Large intestine (tissue), 3 donors: ENCODE measurements at regions not wholly inside any gene's neighbourhood (a gene's known extent, or its start where the extent isn't known, plus 50 kb on each side); places are given as distances from the start of the nearest gene placed in this dataset.
A peak's percentile ranks its signal among the peaks of the same experiment; 100 is the strongest.

Source experiments
- DNase-seq, 2 donors: peaks; one replicate each; pipeline versions ENCODE4 v3.0.0 to v3.0.0-alpha.2; 2013
- H3K27ac ChIP-seq: one replicate; pipeline ENCODE4 v1.5.1; 2013; ENCODE audit warnings: low read length
- H3K27me3 ChIP-seq: 2 replicates; pipeline ENCODE4 v1.6.1; 2013; ENCODE audit warnings: low read length; ENCODE audit not compliant: control insufficient read depth, insufficient read depth
- H3K36me3 ChIP-seq: 2 replicates; pipeline ENCODE4 v1.6.1; 2013; ENCODE audit warnings: low read length; ENCODE audit not compliant: control insufficient read depth, insufficient read depth
- H3K4me1 ChIP-seq: one replicate; pipeline ENCODE4 v1.6.1; 2013; ENCODE audit warnings: low read length; ENCODE audit not compliant: control insufficient read depth, insufficient read depth
- H3K4me3 ChIP-seq: one replicate; pipeline ENCODE4 v1.5.1; 2013; ENCODE audit warnings: low read length
- H3K9me3 ChIP-seq: one replicate; pipeline ENCODE4 v1.6.1; 2013; ENCODE audit warnings: mild to moderate bottlenecking, low read depth, low read length, moderate library complexity; ENCODE audit not compliant: control insufficient read depth
- WGBS: methylation state at CpG from one replicate; pipeline ENCODE4 v1.1.5; 2013; ENCODE audit warnings: low lambda C conversion rate; ENCODE audit not compliant: insufficient coverage; 5-methylcytosine and 5-hydroxymethylcytosine counted together

DNA sequence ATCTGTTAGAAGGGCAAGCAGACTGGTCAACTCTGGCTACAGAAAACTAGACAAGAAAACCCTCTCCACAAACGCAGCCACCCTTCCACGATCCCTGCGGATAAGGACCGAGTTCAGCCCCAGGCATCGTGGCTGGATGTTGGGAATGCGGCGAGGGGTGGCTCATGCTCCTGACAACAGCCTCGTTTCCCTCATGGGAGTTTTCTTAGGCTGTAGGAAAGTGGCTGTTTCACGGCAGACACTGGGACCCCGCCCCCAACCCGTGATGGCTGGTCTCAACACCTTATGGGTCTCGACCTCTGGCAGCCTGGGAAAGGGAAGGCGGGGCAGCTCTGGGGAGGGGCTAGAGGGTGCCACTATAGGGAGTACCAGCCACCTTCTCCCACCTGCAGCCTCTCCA, 123.3 kb downstream of the RFLNA start:
- Histone ChIP-seq H3K9me3 (no peaks in the 10 kb centered on the region), H3K27ac (no peak overlapping the region), H3K36me3 (peaks cover 73% of the 10 kb centered on the region), H3K4me3 (no peak overlapping the region), H3K4me1 (peaks cover 26% of the 10 kb centered on the region), H3K27me3 (no peaks in the 10 kb centered on the region)
- WGBS: no CpG with 5 or more reads among the region's 13 CpGs
- DNase-seq: no peak

DNA sequence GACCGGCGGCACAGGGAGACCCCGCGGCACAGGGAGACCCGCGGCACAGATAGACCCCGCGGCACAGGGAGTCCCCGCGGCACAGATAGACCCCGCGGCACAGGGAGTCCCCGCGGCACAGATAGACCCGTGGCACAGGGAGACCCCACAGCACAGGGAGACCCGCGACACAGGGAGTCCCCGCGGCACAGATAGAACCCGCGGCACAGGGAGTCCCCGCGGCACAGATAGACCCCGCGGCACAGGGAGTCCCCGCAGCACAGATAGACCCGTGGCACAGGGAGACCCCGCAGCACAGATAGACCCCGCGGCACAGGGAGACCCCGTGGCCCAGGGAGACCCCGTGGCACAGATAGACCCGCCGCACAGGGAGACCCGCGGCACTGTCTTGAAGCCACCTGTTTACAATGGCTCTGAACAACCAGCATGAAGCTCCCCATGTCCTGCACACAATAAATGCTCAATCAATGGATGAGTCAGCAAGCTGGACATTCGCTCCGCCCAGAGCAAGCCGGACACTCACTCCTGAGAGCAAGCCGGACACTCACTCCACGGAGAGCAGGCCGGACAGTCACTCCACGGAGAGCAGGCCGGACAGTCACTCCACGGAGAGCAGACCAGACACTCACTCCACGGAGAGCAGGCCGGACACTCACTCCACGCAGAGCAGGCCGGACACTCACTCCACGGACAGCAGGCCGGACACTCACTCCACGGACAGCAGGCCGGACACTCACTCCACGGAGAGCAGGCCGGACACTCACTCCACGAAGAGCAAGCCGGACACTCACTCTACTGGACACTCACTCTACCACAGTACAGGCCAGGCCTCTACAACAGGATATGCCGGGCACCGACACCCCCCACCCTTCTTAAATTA, 121.9 kb downstream of the RFLNA start:
- Histone ChIP-seq H3K36me3 (peaks cover 85% of the 10 kb centered on the region), H3K4me3 (no peak overlapping the region), H3K27ac (no peak overlapping the region), H3K9me3 (no peaks in the 10 kb centered on the region), H3K4me1 (peaks cover 13% of the 10 kb centered on the region), H3K27me3 (no peaks in the 10 kb centered on the region)
- DNase-seq: no peak
- WGBS: 100% methylated on average over 3 of the region's 59 CpGs

DNA sequence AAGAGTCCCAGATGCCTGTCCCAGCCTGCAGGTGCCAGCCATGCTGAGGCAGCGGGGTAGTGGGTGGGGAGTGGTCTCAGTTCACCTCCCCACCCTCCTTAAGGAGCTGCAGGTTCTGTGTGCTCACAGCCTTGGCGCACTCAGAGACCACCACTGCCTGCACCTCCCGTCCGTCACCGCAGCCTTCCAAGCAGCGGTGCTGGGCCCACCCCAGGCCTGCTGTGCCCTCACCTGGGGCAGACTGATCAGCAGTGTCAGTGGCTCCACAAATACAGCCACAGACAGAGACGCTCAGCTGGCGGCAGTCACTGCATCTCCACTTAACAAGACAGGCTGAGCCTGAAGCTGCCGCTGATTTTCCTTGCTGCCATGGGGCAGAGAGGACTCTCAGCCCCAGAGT, 120.2 kb downstream of the RFLNA start:
- H3K36me3 ChIP-seq: peaks cover 78% of the 10 kb centered on the region
- H3K9me3 ChIP-seq: no peaks in the 10 kb centered on the region
- H3K4me3 ChIP-seq: no peak overlapping the region
- peaks cover 3% of the 10 kb centered on the region for H3K4me1 ChIP-seq
- H3K27me3 ChIP-seq: no peaks in the 10 kb centered on the region
- WGBS: no CpG with 5 or more reads among the region's 9 CpGs
- DNase-seq: no peak
- H3K27ac ChIP-seq: no peak overlapping the region

DNA sequence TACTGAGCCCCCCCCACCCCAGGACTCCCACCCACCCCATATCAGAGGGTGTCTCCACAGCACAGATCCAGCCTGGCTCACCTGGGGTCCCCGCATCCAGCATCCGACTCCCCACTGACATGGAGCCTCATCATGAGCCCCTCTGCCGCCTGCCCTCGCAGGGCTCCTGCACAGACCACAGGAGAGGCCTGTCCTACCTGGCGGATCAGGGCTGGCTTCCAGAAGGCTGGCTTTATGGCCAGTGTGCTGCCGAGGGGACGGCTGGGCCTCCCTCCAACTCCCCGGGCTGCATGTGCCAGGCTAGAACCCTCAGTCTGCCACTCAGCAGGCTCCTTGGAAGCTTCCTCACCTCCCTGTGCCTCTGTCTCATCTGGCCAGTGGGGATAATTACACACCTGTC, 119.0 kb downstream of the RFLNA start:
- no CpG with 5 or more reads among the region's 8 CpGs for WGBS
- Histone ChIP-seq H3K27me3 (no peaks in the 10 kb centered on the region), H3K27ac (no peak overlapping the region), H3K4me3 (no peak overlapping the region), H3K9me3 (no peaks in the 10 kb centered on the region), H3K4me1 (peaks cover 9% of the 10 kb centered on the region), H3K36me3 (peaks cover 72% of the 10 kb centered on the region)
- DNase-seq: no peak

DNA sequence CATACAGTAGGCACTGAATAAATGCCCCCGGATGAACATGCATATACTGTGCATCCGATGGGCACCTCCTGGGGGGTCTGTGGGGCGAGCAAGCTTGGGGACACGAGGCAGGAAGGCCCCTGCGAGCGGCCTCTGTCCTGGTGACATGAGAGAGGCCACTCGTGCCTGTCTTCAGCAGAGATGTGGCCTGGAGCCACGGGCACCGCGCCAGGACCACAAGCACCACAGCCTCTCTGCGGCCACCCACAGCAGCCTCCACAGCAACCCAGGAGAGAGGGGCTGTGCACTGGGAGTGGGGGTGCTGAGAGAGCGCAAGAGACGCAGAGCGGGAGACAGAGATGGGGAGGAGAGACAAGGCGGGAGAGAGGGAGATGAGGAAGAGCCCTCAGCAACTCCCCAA, 118.5 kb downstream of the RFLNA start:
- no peak for DNase-seq
- peaks cover 9% of the 10 kb centered on the region for H3K4me1 ChIP-seq
- no peak overlapping the region for H3K27ac ChIP-seq
- H3K4me3 ChIP-seq: no peak overlapping the region
- WGBS: 100% methylated on average over 3 of the region's 15 CpGs
- H3K9me3 ChIP-seq: no peaks in the 10 kb centered on the region
- peaks cover 69% of the 10 kb centered on the region for H3K36me3 ChIP-seq
- no peaks in the 10 kb centered on the region for H3K27me3 ChIP-seq

DNA sequence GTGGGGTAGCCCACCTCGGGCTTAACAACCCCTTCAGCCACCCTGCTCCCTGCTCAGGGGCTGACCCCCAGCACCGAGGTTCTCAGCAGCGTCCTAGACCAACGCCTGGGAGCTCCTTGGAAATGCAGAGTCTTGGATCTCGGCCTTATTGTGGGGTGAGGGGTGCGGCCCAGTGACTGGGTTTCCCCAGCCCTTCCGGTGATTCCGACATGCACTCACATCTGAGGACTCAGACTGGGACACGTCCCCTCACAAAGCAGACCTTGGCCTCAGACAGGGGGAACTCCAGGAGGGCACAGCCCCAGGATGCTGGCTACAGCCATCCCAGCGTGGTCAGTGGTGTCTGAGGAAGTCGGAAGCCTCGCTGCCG, 117.7 kb downstream of the RFLNA start:
- H3K4me3 ChIP-seq: no peak overlapping the region
- no CpG with 5 or more reads among the region's 13 CpGs for WGBS
- H3K9me3 ChIP-seq: no peaks in the 10 kb centered on the region
- no peaks in the 10 kb centered on the region for H3K27me3 ChIP-seq
- no peak for DNase-seq
- H3K4me1 ChIP-seq: peaks cover 9% of the 10 kb centered on the region
- peaks cover 62% of the 10 kb centered on the region for H3K36me3 ChIP-seq
- H3K27ac ChIP-seq: no peak overlapping the region

DNA sequence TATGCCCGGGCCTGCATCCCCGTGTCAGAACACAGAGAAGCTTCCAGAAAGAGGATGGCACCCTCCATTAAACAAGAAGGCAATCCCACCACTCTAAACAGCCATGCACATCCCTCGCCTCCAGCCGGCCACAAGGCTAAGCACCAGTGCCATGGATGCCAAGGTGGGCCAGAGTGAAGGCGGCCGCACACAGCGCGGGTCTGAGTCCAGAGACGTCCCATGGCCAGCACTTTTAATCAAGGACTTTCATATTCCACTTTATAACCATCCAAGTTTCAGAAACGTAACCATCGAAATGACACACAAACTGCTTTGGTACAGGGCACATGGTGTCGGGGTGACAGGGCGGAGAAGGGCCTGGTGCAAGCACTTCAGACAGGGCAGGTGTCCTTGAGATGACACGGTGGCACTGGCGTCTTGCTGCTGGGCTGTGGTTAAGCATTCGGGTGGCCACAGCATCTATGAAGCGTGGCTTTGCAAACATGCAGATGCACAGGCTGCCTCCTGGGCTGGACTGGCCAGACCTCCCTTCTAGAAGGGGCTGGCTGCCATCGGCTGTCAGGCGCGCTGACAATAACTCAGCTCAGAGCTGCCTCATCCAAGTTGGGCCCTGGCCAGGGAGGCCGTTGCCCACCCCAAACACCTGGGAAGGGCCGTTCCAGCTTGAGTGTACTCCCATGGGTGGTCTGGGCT, 117.2 kb downstream of the RFLNA start:
- Histone ChIP-seq H3K36me3 (peaks cover 60% of the 10 kb centered on the region), H3K27me3 (no peaks in the 10 kb centered on the region), H3K9me3 (no peaks in the 10 kb centered on the region), H3K4me1 (peaks cover 9% of the 10 kb centered on the region), H3K27ac (no peak overlapping the region), H3K4me3 (no peak overlapping the region)
- WGBS: no CpG with 5 or more reads among the region's 22 CpGs
- no peak for DNase-seq

DNA sequence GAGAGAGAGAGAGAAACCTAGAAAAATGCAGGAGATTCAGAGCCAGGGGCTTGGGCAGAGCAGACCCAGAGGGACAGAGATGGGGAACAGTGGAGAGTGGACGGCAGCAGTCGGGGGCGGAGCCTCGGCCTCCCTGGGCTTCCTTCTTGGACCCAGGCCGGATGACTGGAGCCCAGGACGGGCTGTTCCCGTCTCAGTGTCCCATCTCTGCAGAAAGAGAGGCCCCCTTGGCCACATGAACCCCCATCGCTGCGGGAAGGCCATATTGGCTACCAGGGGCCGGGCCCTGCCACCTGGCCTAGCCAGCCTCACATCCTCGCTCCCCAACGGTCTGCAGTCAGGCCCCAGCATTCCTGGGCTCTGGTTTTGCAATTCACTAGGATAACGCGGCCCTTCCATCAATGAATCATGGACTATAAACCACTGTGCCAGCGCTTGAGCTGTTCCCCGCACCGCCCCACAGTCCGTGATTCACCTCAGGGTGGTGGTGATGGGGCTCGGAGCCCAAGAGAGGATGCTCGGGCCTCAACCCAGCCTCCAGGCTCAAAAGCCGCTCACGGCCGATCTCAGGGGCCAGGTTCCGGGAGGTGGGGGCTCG, 116.5 kb downstream of the RFLNA start:
- no peak overlapping the region for H3K27ac ChIP-seq
- no CpG with 5 or more reads among the region's 25 CpGs for WGBS
- no peak for DNase-seq

DNA sequence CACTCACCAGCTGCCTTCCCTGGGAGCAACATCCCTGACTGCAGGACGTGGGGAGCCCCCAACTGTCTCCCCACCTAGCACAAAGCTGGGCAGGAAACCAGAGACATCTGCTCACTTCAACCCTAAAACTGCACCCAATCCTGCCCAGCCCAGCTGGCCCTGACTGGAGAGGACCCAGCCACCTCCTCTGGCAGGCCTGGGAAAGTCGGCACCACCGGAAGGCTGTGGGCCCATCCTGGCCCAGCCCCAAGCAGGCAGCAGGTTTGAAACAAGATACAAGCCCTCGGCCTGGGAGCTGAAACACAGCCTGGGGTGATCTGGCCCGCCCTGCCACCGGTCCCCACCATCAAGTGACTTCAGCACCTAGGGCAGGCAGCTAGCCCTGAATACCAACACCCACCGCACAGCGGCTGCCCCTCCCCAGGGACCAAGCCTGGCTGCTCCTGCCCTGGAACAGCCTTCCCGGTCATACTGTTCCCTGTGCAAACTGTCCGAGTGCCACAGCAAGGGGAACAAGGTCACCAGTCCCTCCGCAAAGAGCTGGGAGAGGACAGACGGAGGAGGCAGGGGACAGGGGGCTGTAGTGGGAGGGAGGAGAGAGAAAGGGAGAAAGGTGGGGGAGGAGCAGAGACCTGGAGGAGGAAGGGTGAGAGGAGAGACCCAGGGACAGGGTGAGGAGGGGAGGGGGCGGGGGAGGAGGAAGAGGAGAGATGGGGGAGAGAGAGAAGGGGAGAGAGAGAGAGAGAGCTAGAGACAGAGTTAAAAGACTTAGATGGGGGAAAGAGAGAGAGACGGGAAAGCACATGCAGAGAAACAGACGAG, 115.7 kb downstream of the RFLNA start:
- H3K4me1 ChIP-seq: peaks cover 9% of the 10 kb centered on the region
- H3K9me3 ChIP-seq: no peaks in the 10 kb centered on the region
- H3K4me3 ChIP-seq: no peak overlapping the region
- H3K36me3 ChIP-seq: peaks cover 61% of the 10 kb centered on the region
- DNase-seq: no peak
- no peaks in the 10 kb centered on the region for H3K27me3 ChIP-seq
- WGBS: 89% methylated on average over 2 of the region's 15 CpGs
- H3K27ac ChIP-seq: peak overlapping the region; percentile 16

More for the DNA sequence above, 116.5 kb downstream of the RFLNA start:
- Histone ChIP-seq H3K27me3 (no peaks in the 10 kb centered on the region), H3K4me1 (peaks cover 9% of the 10 kb centered on the region), H3K4me3 (no peak overlapping the region), H3K9me3 (no peaks in the 10 kb centered on the region), H3K36me3 (peaks cover 61% of the 10 kb centered on the region)
